Nephron (organoid): ENCODE measurements at regions not wholly inside any gene's neighbourhood (a gene's known extent, or its start where the extent isn't known, plus 50 kb on each side); places are given as distances from the start of the nearest gene placed in this dataset.
"Not testable (repeated sequence)": the region's sequence is repeated elsewhere in the genome, so short reads cannot be mapped to it uniquely, and the experiment has no call there.

Source experiments
- H3K27ac Mint-ChIP-seq, 3 experiments: 2 replicates each; pipeline ENCODE4 v1.8.0; 2020; ENCODE audit warnings: mixed read lengths in 3 of 3, mild to moderate bottlenecking in 2 of 3, moderate library complexity in 1 of 3
- H3K27me3 Mint-ChIP-seq: 2 replicates; pipeline ENCODE4 v1.8.0; 2021; ENCODE audit warnings: low read depth, mild to moderate bottlenecking, moderate library complexity, mixed read lengths
- H3K36me3 Mint-ChIP-seq: 2 replicates; pipeline ENCODE4 v1.8.0; 2020; ENCODE audit warnings: low read depth, mixed read lengths
- H3K4me1 Mint-ChIP-seq: 2 replicates; pipeline ENCODE4 v1.8.0; 2020; ENCODE audit warnings: mixed read lengths
- H3K4me3 Mint-ChIP-seq, 3 experiments: 2 replicates each; pipeline ENCODE4 v1.8.0; 2020; ENCODE audit warnings: mild to moderate bottlenecking in 3 of 3, mixed read lengths in 3 of 3, moderate library complexity in 2 of 3
- H3K9me3 Mint-ChIP-seq: 2 replicates; pipeline ENCODE4 v1.8.0; 2020; ENCODE audit warnings: mixed read lengths
- CTCF ChIP-seq, 3 experiments: fragments of 200-600 bp; sonication (generic); IDR thresholded peaks; one replicate each; pipeline ENCODE4 v1.5.0; 2021; ENCODE audit warnings: antibody characterized with exemption in 3 of 3; ENCODE audit not compliant: unreplicated experiment in 3 of 3

- not testable (repeated sequence) for H3K36me3 Mint-ChIP-seq, H3K4me1 Mint-ChIP-seq, H3K27me3 Mint-ChIP-seq, H3K4me3 Mint-ChIP-seq, H3K9me3 Mint-ChIP-seq, H3K27ac Mint-ChIP-seq
Measured at GRCh38 chr10:47661955-47662577, 101.3 kb downstream of the SYT15B start.

GRCh38 chr10:47656732-47657131 is 106.7 kb downstream of the SYT15B start:
- not testable (repeated sequence) for H3K4me3 Mint-ChIP-seq

GRCh38 chr10:47654161-47654560 is 109.2 kb downstream of the SYT15B start:
- H3K36me3 Mint-ChIP-seq, H3K27ac Mint-ChIP-seq, H3K4me3 Mint-ChIP-seq, H3K4me1 Mint-ChIP-seq, H3K27me3 Mint-ChIP-seq, H3K9me3 Mint-ChIP-seq: not testable (repeated sequence)

More at GRCh38 chr10:47656732-47657131, 106.7 kb downstream of the SYT15B start:
- H3K36me3 Mint-ChIP-seq, H3K27me3 Mint-ChIP-seq, H3K27ac Mint-ChIP-seq, H3K9me3 Mint-ChIP-seq, H3K4me1 Mint-ChIP-seq: not testable (repeated sequence)

- not testable (repeated sequence) for H3K4me1 Mint-ChIP-seq, H3K27me3 Mint-ChIP-seq, H3K9me3 Mint-ChIP-seq, H3K36me3 Mint-ChIP-seq, H3K27ac Mint-ChIP-seq, H3K4me3 Mint-ChIP-seq
Measured at GRCh38 chr10:47648594-47648993, 114.8 kb downstream of the SYT15B start.

GRCh38 chr10:47647523-47648101 is 115.8 kb downstream of the SYT15B start:
- not testable (repeated sequence) for H3K4me1 Mint-ChIP-seq, H3K9me3 Mint-ChIP-seq, H3K27ac Mint-ChIP-seq, H3K36me3 Mint-ChIP-seq, H3K4me3 Mint-ChIP-seq, H3K27me3 Mint-ChIP-seq

- not testable (repeated sequence) for H3K27ac Mint-ChIP-seq, H3K4me1 Mint-ChIP-seq, H3K4me3 Mint-ChIP-seq, H3K36me3 Mint-ChIP-seq, H3K27me3 Mint-ChIP-seq, H3K9me3 Mint-ChIP-seq
- peak; percentile 25 to 54 (median 36) for TF ChIP-seq CTCF (IDR thresholded peaks at IDR 0.05; ENCODE audit: unreplicated experiment in 3 of 3)
Measured at GRCh38 chr10:47646686-47647273, 116.6 kb downstream of the SYT15B start.

GRCh38 chr10:47626975-47627374 is 103.5 kb upstream of the AGAP9 start:
- not testable (repeated sequence) for H3K9me3 Mint-ChIP-seq, H3K27me3 Mint-ChIP-seq, H3K36me3 Mint-ChIP-seq, H3K4me3 Mint-ChIP-seq, H3K4me1 Mint-ChIP-seq, H3K27ac Mint-ChIP-seq

- not testable (repeated sequence) for H3K4me1 Mint-ChIP-seq, H3K9me3 Mint-ChIP-seq, H3K27ac Mint-ChIP-seq, H3K27me3 Mint-ChIP-seq, H3K36me3 Mint-ChIP-seq, H3K4me3 Mint-ChIP-seq
Measured at GRCh38 chr10:47622719-47623118, 99.3 kb upstream of the AGAP9 start.

GRCh38 chr10:47619300-47620012 is 96.0 kb upstream of the AGAP9 start:
- peak overlapping the region in 1 of 3 experiments; percentile 59 for H3K27ac Mint-ChIP-seq
- H3K4me1 Mint-ChIP-seq, H3K9me3 Mint-ChIP-seq, H3K4me3 Mint-ChIP-seq, H3K27me3 Mint-ChIP-seq, H3K36me3 Mint-ChIP-seq: not testable (repeated sequence)

- not testable (repeated sequence) for H3K27ac Mint-ChIP-seq, H3K4me3 Mint-ChIP-seq, H3K27me3 Mint-ChIP-seq, H3K9me3 Mint-ChIP-seq, H3K36me3 Mint-ChIP-seq, H3K4me1 Mint-ChIP-seq
Measured at GRCh38 chr10:47609311-47609710, 85.9 kb upstream of the AGAP9 start.

- H3K4me3 Mint-ChIP-seq, H3K9me3 Mint-ChIP-seq, H3K4me1 Mint-ChIP-seq, H3K36me3 Mint-ChIP-seq, H3K27me3 Mint-ChIP-seq, H3K27ac Mint-ChIP-seq: not testable (repeated sequence)
Measured at GRCh38 chr10:47605791-47606773, 82.6 kb upstream of the AGAP9 start.

GRCh38 chr10:47600604-47601003 is 77.2 kb upstream of the AGAP9 start:
- H3K9me3 Mint-ChIP-seq, H3K27ac Mint-ChIP-seq, H3K36me3 Mint-ChIP-seq, H3K4me1 Mint-ChIP-seq, H3K4me3 Mint-ChIP-seq, H3K27me3 Mint-ChIP-seq: not testable (repeated sequence)

GRCh38 chr10:47600127-47600526 is 76.7 kb upstream of the AGAP9 start:
- not testable (repeated sequence) for H3K36me3 Mint-ChIP-seq, H3K27ac Mint-ChIP-seq, H3K27me3 Mint-ChIP-seq, H3K4me1 Mint-ChIP-seq, H3K4me3 Mint-ChIP-seq, H3K9me3 Mint-ChIP-seq
